ENCODE measurements at regions not wholly inside any gene's neighbourhood (a gene's known extent, or its start where the extent isn't known, plus 50 kb on each side); places are given as distances from the start of the nearest gene placed in this dataset.

DNA sequence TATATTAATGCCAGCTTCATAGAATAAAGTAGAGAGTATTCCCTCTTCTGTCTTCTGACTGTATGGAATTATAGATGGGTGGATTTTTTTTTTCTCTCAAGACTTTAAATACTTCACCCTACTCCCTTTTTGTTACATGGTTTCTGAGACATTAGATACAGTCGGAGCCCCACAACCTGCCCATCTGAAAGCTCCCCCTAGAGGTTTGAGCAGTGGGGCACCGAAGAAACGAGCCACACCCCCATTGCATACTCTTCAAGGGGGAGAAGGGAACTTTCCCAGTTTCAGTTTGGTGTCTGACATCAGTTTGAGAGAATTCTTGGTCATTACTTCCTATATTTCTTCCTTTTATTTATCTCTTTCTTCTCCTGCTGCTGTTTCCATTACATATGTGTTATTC, 437.6 kb upstream of the AGA start:
- no peaks in the 10 kb centered on the region for H3K27me3 ChIP-seq (ENCODE audit: control insufficient read depth in 3 of 3, insufficient read depth in 3 of 3, low read length in 3 of 3)
- H3K36me3 ChIP-seq (ENCODE audit: control insufficient read depth in 3 of 3, insufficient read depth in 3 of 3, low read length in 3 of 3), result no peaks in the 10 kb centered on the region
- no peak overlapping the region for H3K4me3 ChIP-seq (ENCODE audit: low read length in 3 of 3)
- no peaks in the 10 kb centered on the region for H3K9me3 ChIP-seq (ENCODE audit: control insufficient read depth in 3 of 3, low read length in 3 of 3)
- H3K4me1 ChIP-seq (ENCODE audit: control insufficient read depth in 3 of 3, insufficient read depth in 3 of 3, low read length in 3 of 3), result no peaks in the 10 kb centered on the region
- no peak overlapping the region for H3K27ac ChIP-seq (ENCODE audit: low read depth, low read length)
- H3K9ac ChIP-seq (ENCODE audit: low read depth in 1 of 3, low read length in 3 of 3), result no peak overlapping the region

DNA sequence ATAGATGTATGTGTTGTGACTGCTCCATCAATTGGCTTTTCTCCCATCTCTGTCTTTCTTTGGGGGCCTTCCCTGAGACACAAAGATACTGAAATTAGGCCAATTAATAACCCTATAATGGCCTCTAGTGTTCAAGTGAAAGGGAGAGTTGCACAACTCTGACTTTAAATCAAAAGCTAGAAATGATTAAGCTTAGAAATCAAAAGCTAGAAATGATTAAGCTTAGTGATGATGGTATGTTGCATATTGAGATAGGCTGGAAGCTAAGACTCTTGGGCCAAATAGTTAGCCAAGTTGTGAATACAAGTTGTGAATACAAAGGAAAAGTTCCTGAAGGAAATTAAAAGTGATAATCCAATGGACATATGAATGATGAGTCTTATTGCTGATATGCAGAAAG, 452.9 kb upstream of the AGA start:
- Histone ChIP-seq H3K9ac (ENCODE audit: low read depth in 1 of 3, low read length in 3 of 3) (no peak overlapping the region), H3K4me1 (ENCODE audit: control insufficient read depth in 3 of 3, insufficient read depth in 3 of 3, low read length in 3 of 3) (no peaks in the 10 kb centered on the region), H3K4me3 (ENCODE audit: low read length in 3 of 3) (no peak overlapping the region), H3K27me3 (ENCODE audit: control insufficient read depth in 3 of 3, insufficient read depth in 3 of 3, low read length in 3 of 3) (no peaks in the 10 kb centered on the region), H3K27ac (ENCODE audit: low read depth, low read length) (no peak overlapping the region), H3K9me3 (ENCODE audit: control insufficient read depth in 3 of 3, low read length in 3 of 3) (no peaks in the 10 kb centered on the region), H3K36me3 (ENCODE audit: control insufficient read depth in 3 of 3, insufficient read depth in 3 of 3, low read length in 3 of 3) (no peaks in the 10 kb centered on the region)

DNA sequence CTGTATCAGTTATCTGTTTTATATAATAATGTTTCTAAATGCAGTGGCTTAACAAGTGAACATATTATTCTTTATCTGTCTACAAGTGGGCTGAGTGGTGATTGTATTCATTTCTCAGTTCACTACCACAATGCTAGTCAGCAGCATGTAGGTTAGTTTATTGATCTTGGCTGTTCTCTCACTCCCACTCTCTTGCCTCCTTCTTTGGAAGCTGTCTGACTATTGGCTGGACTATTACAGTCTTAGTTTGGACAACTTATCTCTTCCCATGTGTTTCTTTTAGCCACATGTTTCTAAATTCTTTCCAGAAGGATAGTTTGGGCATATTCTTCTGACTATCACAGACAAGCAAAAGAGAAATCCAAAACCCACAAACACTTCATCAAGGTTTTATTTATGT, 459.5 kb upstream of the AGA start:
- no peak overlapping the region for H3K4me3 ChIP-seq (ENCODE audit: low read length in 3 of 3)
- no peak overlapping the region for H3K9ac ChIP-seq (ENCODE audit: low read depth in 1 of 3, low read length in 3 of 3)
- H3K27me3 ChIP-seq (ENCODE audit: control insufficient read depth in 3 of 3, insufficient read depth in 3 of 3, low read length in 3 of 3), result no peaks in the 10 kb centered on the region
- H3K36me3 ChIP-seq (ENCODE audit: control insufficient read depth in 3 of 3, insufficient read depth in 3 of 3, low read length in 3 of 3), result no peaks in the 10 kb centered on the region
- H3K27ac ChIP-seq (ENCODE audit: low read depth, low read length), result no peak overlapping the region
- H3K4me1 ChIP-seq (ENCODE audit: control insufficient read depth in 3 of 3, insufficient read depth in 3 of 3, low read length in 3 of 3), result no peaks in the 10 kb centered on the region
- H3K9me3 ChIP-seq (ENCODE audit: control insufficient read depth in 3 of 3, low read length in 3 of 3), result peaks cover 0 to 4% (median 0%) of the 10 kb centered on the region in 3 donors

DNA sequence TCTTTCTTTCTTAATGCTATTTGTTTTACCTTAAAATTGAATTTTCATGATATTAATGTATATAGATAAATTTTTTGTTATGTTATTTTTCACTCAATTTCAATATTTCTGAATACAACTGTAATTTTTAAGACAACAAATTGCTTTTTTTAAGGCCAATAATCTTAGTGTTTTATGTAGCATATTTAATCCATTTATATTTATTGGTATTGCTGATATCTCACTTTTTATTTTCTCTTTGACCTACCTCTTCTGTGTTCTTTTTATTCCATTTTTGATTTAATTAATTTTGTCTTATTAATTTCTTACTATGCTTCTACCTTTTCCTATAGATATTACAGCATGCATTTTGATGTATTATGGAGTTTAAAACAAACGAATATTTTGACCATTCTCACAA, 460.1 kb upstream of the AGA start:
- H3K4me1 ChIP-seq (ENCODE audit: control insufficient read depth in 3 of 3, insufficient read depth in 3 of 3, low read length in 3 of 3), result no peaks in the 10 kb centered on the region
- H3K27me3 ChIP-seq (ENCODE audit: control insufficient read depth in 3 of 3, insufficient read depth in 3 of 3, low read length in 3 of 3), result no peaks in the 10 kb centered on the region
- peaks cover 0 to 4% (median 0%) of the 10 kb centered on the region in 3 donors for H3K9me3 ChIP-seq (ENCODE audit: control insufficient read depth in 3 of 3, low read length in 3 of 3)
- H3K27ac ChIP-seq (ENCODE audit: low read depth, low read length), result no peak overlapping the region
- H3K36me3 ChIP-seq (ENCODE audit: control insufficient read depth in 3 of 3, insufficient read depth in 3 of 3, low read length in 3 of 3), result no peaks in the 10 kb centered on the region
- H3K9ac ChIP-seq (ENCODE audit: low read depth in 1 of 3, low read length in 3 of 3), result no peak overlapping the region
- no peak overlapping the region for H3K4me3 ChIP-seq (ENCODE audit: low read length in 3 of 3)

DNA sequence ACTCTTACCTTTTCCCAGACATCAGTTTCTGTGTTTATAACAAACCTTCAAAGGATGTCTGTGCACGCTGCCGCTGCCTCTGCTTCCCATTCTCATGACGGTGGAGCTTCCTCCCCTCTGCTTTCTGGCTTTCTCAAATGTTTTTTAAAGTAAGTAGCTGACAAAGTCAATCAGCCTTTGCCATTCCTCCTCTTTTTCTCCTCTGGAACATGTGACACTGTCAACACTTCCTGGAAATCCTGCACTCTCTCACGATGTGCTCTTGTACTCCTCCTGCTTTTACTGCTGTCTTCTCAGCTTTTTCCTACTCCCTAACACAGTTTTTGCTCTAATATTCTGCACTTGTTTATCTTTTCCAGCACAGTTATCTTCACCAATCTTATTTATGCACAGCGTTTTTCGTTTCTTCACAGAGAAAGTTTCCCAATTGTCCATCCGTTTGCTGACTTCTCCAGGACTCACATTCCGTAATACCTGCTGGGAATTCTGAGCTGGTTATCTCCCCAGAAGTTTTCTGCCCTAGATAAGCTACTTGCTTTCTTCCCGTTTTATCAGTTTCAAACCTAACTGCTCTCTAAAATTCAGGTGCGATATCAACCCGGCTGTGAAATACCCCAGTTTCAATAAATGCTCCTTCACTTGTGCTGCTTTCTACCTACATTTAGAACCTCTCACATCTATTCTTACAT, 465.6 kb upstream of the AGA start:
- no peak overlapping the region for H3K27ac ChIP-seq (ENCODE audit: low read depth, low read length)
- H3K4me1 ChIP-seq (ENCODE audit: control insufficient read depth in 3 of 3, insufficient read depth in 3 of 3, low read length in 3 of 3), result no peaks in the 10 kb centered on the region
- no peaks in the 10 kb centered on the region for H3K27me3 ChIP-seq (ENCODE audit: control insufficient read depth in 3 of 3, insufficient read depth in 3 of 3, low read length in 3 of 3)
- H3K4me3 ChIP-seq (ENCODE audit: low read length in 3 of 3), result no peak overlapping the region
- no peaks in the 10 kb centered on the region for H3K36me3 ChIP-seq (ENCODE audit: control insufficient read depth in 3 of 3, insufficient read depth in 3 of 3, low read length in 3 of 3)
- no peaks in the 10 kb centered on the region for H3K9me3 ChIP-seq (ENCODE audit: control insufficient read depth in 3 of 3, low read length in 3 of 3)
- no peak overlapping the region for H3K9ac ChIP-seq (ENCODE audit: low read depth in 1 of 3, low read length in 3 of 3)

DNA sequence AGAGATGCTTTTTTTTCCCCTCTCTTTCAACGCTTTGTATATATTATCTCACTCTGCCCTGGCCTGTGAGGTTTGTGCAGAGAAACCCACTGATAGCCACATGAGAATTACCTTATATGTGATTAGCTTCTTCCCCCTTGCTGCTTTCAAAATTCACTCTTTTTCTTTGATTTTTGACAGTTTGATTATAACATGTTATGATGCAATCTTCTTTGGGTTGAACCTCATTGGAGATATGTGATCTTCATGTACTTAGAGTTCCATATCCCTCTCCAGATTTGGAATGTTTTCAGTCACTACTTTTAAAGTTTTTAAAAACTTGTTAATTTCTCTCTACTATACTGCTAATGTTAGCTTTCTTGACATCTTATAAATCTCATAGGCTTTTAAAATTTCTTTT, 479.5 kb upstream of the AGA start:
- no peak overlapping the region for H3K4me3 ChIP-seq (ENCODE audit: low read length in 3 of 3)
- H3K4me1 ChIP-seq (ENCODE audit: control insufficient read depth in 3 of 3, insufficient read depth in 3 of 3, low read length in 3 of 3), result no peaks in the 10 kb centered on the region
- H3K9ac ChIP-seq (ENCODE audit: low read depth in 1 of 3, low read length in 3 of 3), result no peak overlapping the region
- no peaks in the 10 kb centered on the region for H3K36me3 ChIP-seq (ENCODE audit: control insufficient read depth in 3 of 3, insufficient read depth in 3 of 3, low read length in 3 of 3)
- H3K9me3 ChIP-seq (ENCODE audit: control insufficient read depth in 3 of 3, low read length in 3 of 3), result no peaks in the 10 kb centered on the region
- no peak overlapping the region for H3K27ac ChIP-seq (ENCODE audit: low read depth, low read length)
- no peaks in the 10 kb centered on the region for H3K27me3 ChIP-seq (ENCODE audit: control insufficient read depth in 3 of 3, insufficient read depth in 3 of 3, low read length in 3 of 3)

DNA sequence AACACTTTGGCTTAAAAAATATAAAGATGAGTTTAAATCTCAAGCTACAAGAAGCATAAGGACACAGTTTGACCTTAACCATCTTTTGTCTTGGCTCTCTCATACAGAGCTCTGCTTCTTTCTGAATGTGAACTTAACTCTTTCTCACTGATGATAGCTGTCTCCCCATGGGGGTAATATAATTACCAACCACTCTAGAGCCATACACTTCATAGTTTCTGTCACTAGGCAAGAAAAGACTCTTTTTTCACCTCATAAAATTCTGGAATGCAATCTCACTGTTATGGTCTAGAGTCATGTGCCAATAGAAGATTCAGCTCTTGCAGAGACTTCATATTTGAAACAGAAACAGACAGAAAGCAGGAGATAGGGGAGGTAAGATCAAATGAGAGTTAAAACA, 481.7 kb upstream of the AGA start:
- no peak overlapping the region for H3K4me3 ChIP-seq (ENCODE audit: low read length in 3 of 3)
- no peaks in the 10 kb centered on the region for H3K4me1 ChIP-seq (ENCODE audit: control insufficient read depth in 3 of 3, insufficient read depth in 3 of 3, low read length in 3 of 3)
- H3K27ac ChIP-seq (ENCODE audit: low read depth, low read length), result no peak overlapping the region
- H3K36me3 ChIP-seq (ENCODE audit: control insufficient read depth in 3 of 3, insufficient read depth in 3 of 3, low read length in 3 of 3), result no peaks in the 10 kb centered on the region
- H3K9ac ChIP-seq (ENCODE audit: low read depth in 1 of 3, low read length in 3 of 3), result no peak overlapping the region
- H3K9me3 ChIP-seq (ENCODE audit: control insufficient read depth in 3 of 3, low read length in 3 of 3), result no peaks in the 10 kb centered on the region
- no peaks in the 10 kb centered on the region for H3K27me3 ChIP-seq (ENCODE audit: control insufficient read depth in 3 of 3, insufficient read depth in 3 of 3, low read length in 3 of 3)

DNA sequence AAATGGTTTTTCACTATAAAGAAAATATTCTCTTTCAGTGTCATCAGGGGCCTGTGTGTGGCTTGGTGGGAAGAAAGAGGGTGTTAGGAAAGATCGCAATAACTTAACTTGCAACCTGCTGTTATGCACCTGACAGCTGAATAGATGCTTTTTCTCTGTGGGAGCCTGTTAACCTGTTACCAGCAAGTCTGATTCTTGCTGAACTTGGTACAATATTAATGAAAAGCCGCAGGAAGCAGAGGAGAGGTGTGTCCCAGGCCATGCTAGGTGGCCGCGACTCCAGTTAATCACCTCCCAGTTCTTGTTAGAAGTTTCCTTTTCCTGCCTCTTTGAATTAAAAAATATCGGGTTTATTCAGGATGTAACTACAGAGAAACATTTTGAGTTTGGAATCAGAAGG, 494.8 kb upstream of the AGA start:
- no peaks in the 10 kb centered on the region for H3K9me3 ChIP-seq (ENCODE audit: control insufficient read depth in 3 of 3, low read length in 3 of 3)
- no peaks in the 10 kb centered on the region for H3K36me3 ChIP-seq (ENCODE audit: control insufficient read depth in 3 of 3, insufficient read depth in 3 of 3, low read length in 3 of 3)
- H3K4me1 ChIP-seq (ENCODE audit: control insufficient read depth in 3 of 3, insufficient read depth in 3 of 3, low read length in 3 of 3), result no peaks in the 10 kb centered on the region
- H3K4me3 ChIP-seq (ENCODE audit: low read length in 3 of 3), result no peak overlapping the region
- H3K9ac ChIP-seq (ENCODE audit: low read depth in 1 of 3, low read length in 3 of 3), result no peak overlapping the region
- H3K27ac ChIP-seq (ENCODE audit: low read depth, low read length), result no peak overlapping the region
- H3K27me3 ChIP-seq (ENCODE audit: control insufficient read depth in 3 of 3, insufficient read depth in 3 of 3, low read length in 3 of 3), result no peaks in the 10 kb centered on the region

DNA sequence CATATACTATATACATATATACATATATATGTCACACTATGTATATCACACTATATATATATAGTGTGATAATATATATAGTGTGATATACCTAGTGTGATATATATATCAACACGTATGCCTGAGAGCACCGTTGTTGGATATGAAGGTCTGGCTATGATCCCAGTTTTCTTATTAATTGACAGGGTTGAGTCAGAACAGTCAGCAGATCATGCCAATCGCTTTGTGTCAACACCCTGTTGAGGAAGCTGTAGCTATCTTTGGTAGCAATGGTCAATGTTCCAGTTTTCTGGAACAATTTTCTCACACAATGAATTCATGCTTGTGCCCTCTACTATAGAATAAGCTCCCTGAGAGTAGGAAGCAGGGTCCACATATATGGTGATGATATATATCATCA, 496.0 kb upstream of the AGA start:
- H3K27ac ChIP-seq (ENCODE audit: low read depth, low read length), result no peak overlapping the region
- no peak overlapping the region for H3K4me3 ChIP-seq (ENCODE audit: low read length in 3 of 3)
- no peak overlapping the region for H3K9ac ChIP-seq (ENCODE audit: low read depth in 1 of 3, low read length in 3 of 3)
- no peaks in the 10 kb centered on the region for H3K9me3 ChIP-seq (ENCODE audit: control insufficient read depth in 3 of 3, low read length in 3 of 3)
- H3K4me1 ChIP-seq (ENCODE audit: control insufficient read depth in 3 of 3, insufficient read depth in 3 of 3, low read length in 3 of 3), result no peaks in the 10 kb centered on the region
- H3K36me3 ChIP-seq (ENCODE audit: control insufficient read depth in 3 of 3, insufficient read depth in 3 of 3, low read length in 3 of 3), result no peaks in the 10 kb centered on the region
- H3K27me3 ChIP-seq (ENCODE audit: control insufficient read depth in 3 of 3, insufficient read depth in 3 of 3, low read length in 3 of 3), result no peaks in the 10 kb centered on the region

DNA sequence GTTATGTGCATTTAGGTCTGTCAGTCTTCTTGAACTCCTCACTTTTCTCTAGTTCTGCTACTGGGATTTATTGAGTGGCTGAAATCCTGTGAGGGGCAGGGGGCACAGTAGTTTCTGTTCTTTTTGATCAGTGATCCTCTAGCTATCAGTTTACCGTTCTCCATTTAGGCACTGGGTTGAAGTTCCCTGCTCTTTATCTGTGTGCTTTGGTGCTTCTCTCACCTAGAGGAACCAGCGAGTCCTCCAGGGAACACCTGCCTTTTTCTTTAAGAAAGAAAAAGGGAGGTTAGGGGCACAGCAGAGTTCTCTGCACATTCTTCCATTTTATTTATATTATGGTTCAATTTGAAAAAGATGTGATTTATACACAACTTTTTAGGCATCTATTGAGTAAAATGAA, 503.0 kb upstream of the AGA start:
- Histone ChIP-seq H3K4me1 (ENCODE audit: control insufficient read depth in 3 of 3, insufficient read depth in 3 of 3, low read length in 3 of 3) (no peaks in the 10 kb centered on the region), H3K27me3 (ENCODE audit: control insufficient read depth in 3 of 3, insufficient read depth in 3 of 3, low read length in 3 of 3) (no peaks in the 10 kb centered on the region), H3K9ac (ENCODE audit: low read depth in 1 of 3, low read length in 3 of 3) (no peak overlapping the region), H3K27ac (ENCODE audit: low read depth, low read length) (no peak overlapping the region), H3K9me3 (ENCODE audit: control insufficient read depth in 3 of 3, low read length in 3 of 3) (no peaks in the 10 kb centered on the region), H3K36me3 (ENCODE audit: control insufficient read depth in 3 of 3, insufficient read depth in 3 of 3, low read length in 3 of 3) (no peaks in the 10 kb centered on the region), H3K4me3 (ENCODE audit: low read length in 3 of 3) (no peak overlapping the region)

DNA sequence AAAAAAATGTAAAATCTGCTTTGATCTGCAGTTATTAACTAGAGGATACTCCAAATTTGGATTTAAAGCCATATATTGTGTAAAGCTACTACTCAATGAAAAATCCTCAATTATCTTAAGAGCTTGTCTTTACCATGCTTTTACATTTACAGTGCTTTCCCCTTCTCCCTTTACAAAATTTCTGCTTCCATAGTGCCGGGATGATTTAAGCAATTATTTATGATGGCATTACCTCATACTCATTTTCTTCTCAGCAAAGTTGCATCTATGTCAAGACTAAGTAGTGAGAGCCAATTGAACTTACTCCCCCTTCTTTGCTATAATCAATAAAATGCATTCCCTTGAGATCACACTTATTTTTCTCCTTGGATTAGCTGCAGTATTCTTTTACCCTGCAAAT, 505.4 kb upstream of the AGA start:
- H3K9me3 ChIP-seq (ENCODE audit: control insufficient read depth in 3 of 3, low read length in 3 of 3), result no peaks in the 10 kb centered on the region
- H3K4me1 ChIP-seq (ENCODE audit: control insufficient read depth in 3 of 3, insufficient read depth in 3 of 3, low read length in 3 of 3), result no peaks in the 10 kb centered on the region
- H3K4me3 ChIP-seq (ENCODE audit: low read length in 3 of 3), result no peak overlapping the region
- no peak overlapping the region for H3K27ac ChIP-seq (ENCODE audit: low read depth, low read length)
- no peaks in the 10 kb centered on the region for H3K27me3 ChIP-seq (ENCODE audit: control insufficient read depth in 3 of 3, insufficient read depth in 3 of 3, low read length in 3 of 3)
- H3K36me3 ChIP-seq (ENCODE audit: control insufficient read depth in 3 of 3, insufficient read depth in 3 of 3, low read length in 3 of 3), result no peaks in the 10 kb centered on the region
- H3K9ac ChIP-seq (ENCODE audit: low read depth in 1 of 3, low read length in 3 of 3), result no peak overlapping the region

Measured in skeletal muscle tissue (tissue), 3 donors.